ENCODE measurements at regions not wholly inside any gene's neighbourhood (a gene's known extent, or its start where the extent isn't known, plus 50 kb on each side); places are given as distances from the start of the nearest gene placed in this dataset.

- TF ChIP-seq CTCF (IDR thresholded peaks at IDR 0.05; ENCODE audit: low read depth, low read length) (no peak), EZH2phosphoT487 (IDR thresholded peaks at IDR 0.05; ENCODE audit: low read depth) (no peak)
Measured at GRCh38 chr13:33373624-33374023, 88.1 kb upstream of the STARD13 start.
